Stimulated activated CD8-positive, alpha-beta memory T cell treated with anti-CD3 and anti-CD28 coated beads, Interleukin-7, amount 100 ng/mL, for 48 hours (primary cell): ENCODE measurements at regions not wholly inside any gene's neighbourhood (a gene's known extent, or its start where the extent isn't known, plus 50 kb on each side); places are given as distances from the start of the nearest gene placed in this dataset.
A peak's percentile ranks its signal among the peaks of the same experiment; 100 is the strongest.

ENCODE experiments used
- DNase-seq, 2 donors: peaks; one replicate each; pipeline ENCODE4 v3.0.0-alpha.2; 2020; ENCODE audit warnings: low read depth in 1 of 2; ENCODE audit errors: extremely low read depth in 1 of 2

DNA sequence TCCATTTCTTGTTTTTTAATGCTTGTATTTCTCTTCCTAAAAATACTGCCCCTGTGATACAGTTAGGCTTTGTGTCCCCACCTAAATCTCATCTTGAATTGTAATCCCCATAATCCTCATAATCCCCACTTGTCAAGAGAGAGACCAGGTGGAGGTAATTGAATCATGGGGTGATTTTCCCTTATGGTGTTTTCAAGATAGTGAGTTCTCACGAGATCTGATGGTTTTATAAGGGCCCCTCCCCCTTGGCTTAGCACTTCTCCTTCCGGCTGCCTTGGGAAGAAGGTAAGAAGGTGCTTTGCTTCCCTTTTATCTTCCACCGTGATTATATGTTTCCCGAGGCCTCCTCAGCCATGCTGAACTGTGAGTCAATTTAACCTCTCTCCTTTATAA lies 227.4 kb downstream of the MAN2A1 start:
- no peak for DNase-seq

DNA sequence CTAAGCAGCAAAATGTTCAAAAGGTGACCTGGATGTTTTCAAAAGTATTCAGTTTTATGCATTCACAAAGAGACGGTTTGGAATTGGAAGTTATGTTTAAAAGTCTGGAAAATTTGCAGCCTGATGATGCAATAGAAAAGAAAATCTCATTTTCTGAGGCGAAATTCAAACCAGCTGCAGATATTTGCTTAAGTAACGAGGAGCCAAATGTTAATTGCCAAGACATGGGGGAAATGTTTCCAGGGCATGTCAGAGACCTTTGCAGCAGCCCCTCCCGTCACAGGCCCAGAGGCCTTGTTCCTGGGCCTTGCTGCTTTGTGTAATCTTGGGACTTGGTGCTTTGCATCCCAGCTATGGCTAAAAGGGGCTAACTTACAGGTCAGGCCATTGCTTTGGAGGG lies 228.2 kb downstream of the MAN2A1 start:
- DNase-seq = no peak

DNA sequence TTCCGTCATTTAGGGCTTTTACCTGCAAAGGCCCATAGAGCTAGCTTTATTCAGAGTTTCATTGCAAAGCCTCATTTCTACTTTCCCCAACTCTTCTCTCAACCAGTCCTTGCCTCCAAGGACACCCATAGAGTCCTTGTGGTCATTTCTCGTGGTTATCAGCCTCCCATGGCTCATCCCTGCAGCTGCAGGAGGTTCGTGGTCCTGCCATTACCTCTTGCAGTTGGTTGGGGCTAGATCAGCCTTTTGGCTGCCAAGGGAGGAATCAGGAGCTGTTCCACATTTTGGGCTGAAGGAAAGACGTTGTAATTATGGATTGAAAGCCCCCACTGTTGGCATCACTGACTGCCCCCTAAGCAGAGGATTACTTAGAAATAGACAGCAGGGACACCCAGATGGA lies 231.0 kb downstream of the MAN2A1 start:
- no peak for DNase-seq

DNA sequence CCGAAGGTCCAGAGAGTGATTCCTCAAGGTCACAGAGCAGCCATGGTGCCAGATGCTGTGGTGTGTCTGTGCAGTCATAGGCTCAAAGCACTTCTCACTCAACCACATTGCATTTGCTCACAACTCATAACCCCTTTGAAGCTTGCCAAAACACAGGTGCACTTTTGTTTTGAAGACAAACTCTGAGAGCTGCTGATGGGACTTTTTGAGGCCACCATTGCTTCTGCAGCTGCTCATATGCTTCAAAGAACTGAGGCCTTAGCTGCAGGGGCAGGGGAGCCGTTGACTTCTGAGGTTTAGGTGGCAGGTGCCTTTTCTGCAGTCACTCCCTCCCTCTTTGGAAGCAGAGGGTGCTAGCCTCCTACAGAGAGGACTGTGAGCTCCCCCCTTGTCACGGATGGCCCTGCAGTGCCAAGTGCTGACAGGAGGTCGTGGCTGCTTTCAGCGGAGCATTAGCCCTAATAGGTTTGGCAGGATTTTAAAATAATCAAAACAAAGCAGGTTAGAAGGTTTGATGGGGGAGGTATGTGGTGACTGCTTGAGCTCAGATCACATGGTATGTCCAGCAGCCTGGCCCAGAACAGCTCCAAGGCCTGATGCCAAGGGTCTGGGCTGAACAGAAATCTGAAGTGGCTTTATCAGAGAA lies 232.1 kb downstream of the MAN2A1 start:
- no peak for DNase-seq

DNA sequence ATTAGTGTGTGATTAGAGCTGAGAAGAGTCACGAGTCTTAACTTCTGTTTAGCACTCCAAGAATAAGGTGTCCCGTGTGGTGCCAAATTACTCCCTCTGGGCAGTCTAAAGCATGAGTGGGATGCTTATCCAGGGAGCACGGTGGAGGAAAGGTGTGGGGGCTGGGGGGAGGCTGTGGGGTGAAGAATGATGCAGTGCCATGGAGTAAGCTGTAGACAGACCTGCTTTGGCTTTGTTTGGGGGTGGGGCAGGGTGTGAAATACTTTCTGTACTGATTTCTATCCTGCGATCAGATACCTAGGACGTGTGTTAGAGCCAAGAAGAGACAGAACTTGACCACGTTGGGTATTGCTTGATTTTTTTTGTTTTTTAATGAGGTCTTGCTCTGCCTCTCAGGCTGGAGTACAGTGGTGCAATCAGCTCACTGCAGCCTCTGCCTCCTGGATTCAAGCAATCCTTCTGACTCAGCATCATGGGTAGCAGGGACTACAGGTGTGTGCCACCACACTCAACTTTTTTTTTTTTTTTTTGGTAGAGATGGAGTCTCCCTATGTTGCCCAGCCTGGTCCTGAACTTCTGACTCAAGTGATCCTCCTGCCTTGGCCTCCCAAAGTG lies 232.8 kb downstream of the MAN2A1 start:
- no peak for DNase-seq

DNA sequence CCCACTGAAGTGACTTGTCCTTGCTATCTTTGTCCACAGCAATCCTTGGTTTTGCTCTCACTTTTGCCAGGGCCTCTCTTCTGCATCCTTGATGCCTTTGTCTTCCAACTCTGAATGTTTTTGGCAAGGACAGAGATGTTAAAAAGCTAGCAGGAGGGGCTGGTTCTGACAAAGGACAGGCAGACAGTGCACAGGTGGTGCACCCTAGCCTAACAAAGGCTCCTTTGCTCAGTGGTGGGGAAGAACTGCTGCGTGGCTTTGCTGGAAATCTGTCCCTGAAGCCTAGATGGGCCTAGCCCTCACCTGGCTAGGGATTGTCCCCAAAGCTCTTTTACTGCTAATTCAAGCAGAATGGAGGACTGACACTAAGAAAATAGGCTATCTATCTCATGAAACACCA lies 233.5 kb downstream of the MAN2A1 start:
- no peak for DNase-seq

DNA sequence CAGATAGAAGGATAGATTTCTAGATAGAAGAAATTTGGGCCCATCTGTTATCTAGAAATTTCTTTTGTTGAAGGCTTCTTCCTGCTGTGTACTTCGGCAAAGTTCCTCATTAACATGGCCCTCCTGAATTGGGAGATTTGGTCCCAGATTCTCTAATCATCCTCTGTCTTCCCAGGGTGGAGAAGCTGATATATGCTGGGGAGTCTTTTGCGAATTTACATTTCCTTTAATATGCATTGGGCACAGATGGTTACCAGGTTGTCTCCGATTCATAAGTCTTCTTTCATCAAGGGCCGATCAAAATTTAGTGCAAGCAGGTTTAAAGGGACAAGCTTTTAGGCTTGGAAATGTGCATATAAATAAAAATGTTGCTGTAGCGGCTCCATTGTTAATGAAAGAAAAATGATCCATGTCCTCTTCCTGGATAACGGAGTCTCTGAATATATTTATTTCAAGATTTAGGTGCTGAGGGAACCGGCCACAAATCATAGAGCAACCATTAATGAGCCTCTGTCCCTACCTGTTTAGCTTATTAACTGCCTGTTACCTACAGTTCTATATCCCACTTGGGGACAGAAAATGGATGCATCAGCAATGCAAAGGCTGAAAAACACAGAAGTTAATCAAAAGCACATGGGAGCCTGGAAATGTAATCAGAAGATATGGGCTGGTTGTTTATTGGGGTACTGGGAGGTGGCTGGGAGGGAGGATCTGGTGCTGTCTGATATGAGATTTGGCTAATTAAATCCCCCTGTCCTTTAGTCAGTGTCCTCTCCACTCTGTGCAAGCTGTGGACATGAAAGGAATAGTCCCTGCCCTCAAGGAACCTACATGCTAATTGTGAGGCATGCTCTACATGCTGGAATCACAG lies 234.7 kb downstream of the MAN2A1 start:
- no peak for DNase-seq

DNA sequence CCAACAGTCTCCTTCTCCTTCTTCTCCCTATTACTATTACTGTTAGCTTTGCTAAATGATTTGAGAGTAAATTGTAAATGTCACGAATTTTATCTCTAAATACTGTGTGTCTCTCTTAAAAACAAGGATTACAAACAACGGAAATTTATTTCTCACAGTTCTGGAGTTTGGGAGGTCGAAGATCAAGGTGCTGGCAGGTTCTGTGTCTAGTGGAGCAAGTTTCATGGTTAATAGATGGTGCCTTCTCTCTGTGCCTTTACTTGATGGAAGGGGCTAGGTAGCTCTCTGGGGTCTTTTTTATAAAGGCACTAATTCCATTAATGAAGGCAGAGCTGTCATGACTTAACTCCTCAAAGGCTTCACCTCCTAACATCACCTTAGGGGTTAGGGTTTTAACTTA lies 237.9 kb downstream of the MAN2A1 start:
- no peak for DNase-seq

DNA sequence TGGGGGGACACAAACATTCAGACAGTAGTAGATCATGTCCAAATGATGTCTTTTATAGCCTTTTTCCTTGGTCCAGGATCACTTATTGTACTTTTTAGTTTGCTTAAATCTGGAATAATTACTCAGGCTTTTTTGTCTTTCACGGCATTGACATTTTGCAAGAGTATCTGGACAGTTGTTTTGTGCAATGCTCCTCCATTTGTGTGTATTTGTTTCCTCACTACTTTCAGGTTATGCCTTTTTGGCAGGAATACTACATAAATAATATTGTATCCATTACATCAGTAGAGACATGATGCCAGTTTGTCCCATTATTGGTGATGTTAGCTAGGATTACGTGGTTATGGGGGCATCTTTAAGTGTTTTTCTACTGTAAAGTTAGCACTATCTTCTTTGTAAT lies 238.3 kb downstream of the MAN2A1 start:
- no peak for DNase-seq

DNA sequence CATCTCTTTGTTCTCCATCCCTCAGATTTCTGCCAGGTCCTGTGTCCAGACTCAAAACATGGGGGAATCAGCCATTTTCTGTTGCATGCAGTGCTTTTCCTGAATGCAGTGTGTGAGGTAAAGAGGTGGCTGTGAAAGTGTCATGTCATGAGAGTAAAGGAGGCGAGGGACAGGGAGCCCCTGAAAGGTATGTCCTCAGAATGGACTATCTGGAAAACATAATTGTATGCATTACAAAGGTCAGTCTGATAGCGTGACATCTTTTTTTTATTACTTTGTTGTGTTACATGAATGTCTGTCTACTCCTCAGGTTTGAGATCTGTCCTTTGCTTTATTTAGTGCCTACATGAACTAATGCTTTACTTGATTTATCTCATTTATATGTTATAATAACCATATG lies 239.1 kb downstream of the MAN2A1 start:
- no peak for DNase-seq

DNA sequence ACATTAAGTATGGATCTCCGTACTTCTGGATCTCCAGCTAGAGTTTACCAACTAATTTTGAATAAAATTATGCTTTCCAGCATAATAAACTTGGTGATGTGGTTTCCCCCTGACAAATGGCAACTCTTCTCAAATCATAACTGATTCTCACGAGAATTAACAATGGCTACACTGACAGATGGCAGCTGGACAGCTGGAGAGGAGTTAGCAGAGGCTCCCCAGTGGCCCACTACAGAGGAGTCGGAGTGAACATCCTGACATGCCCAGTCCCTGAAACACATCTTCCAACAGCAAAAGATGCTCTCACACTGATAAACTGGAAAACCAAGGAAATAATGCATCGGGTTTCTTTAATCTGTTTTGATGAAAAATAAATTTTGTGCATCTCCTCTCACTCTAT lies 239.6 kb downstream of the MAN2A1 start:
- no peak for DNase-seq

DNA sequence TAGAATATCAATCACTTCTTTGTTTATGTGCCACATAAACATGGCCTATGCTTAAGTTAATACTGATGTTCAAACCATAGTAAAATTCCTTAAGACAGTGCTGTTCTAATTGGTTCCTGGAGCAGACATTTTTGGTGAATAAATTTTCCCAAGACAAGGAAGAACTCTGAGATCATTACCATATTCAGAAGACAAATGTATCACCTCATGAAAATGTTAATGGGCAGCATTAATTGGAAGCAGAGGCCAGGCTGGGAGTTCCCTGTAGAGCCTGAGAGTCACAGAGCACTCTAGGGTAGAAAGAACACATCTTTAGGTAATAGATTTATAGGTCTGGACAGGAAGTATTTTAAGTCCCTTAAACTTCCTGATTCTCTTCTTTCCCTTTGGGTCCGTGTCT lies 240.2 kb downstream of the MAN2A1 start:
- DNase-seq = no peak

DNA sequence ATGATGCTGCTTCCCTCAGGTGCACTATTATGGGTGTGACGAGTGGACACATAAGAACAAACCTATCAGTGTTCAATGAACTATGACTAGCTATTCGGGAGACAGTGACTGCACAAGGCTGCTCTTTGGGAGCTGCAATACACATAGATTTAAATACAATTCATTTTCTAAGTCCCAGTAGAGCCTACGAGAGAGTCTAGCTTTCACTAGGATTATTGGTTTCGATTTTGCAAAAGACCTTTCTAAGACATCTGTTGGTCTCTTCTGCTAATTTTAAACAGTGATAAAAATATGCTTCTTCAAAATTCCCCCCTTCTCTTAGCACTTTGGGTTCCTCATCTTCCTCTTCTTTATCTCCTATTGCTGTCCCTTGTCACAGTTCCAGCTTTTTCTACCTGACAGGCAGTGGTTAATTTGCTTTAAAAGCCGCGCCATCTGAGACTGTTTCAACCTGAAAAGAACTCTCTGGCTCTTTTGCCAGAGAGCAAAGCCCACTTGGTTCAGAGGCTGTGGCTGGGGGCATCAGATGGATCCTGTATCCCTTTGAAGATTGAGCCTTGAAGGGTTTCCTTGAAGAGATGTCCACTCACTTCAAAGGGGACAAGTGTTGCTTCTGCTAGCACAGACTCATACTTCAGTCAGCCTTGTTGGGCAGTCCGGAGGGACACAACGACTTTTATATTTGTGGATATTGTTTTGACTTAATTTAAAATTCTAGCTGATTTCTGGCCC lies 241.5 kb downstream of the MAN2A1 start:
- DNase-seq = no peak

DNA sequence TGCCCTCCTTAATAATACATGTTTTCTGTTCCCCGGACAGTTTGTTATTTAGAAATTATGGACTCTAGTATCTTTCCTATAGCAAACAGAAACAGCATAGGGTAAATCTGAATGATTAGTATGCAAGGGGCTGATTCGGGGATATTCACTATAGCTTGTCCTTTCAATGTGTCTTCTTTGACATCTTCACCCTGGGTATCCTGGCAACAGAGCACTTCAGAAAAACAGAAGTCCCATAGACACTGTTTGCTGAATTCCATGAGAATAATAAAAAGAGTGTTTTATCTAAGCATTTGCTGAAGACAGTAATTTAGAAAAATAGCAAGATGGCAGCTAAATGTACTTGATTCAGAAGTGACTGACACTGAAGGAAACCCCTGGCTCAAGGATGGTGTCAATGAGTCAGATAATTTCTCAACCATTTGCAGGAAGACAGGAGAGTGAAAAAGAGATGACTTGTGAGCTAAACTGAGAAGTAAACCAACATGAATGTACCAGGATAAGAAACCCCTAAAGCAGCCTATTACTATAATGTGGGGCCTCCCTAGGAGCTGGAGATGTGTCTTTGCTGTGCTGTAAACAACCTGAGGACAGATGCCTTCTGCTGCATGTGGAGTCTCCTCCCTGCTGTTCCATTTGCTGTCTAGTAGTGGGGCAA lies 246.2 kb downstream of the MAN2A1 start:
- no peak for DNase-seq

DNA sequence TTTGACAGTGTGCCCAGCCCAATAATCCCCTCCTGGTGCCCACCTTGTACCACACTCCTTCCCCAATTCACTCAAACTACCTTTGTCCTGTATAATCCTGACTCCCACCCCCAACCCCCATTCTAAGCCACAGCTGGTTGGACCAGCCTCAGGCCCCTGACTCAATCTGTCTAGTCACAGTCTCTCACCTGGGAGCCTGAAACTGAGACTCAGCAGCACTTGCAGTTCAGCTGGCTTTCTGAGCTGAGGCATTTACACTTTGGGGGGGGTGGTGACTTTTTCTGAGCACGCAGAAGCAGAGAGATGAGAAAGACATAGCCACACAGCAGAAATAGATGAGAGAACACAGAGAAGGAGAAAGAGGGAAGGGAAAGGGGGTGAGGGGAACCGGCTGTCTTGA lies 247.3 kb downstream of the MAN2A1 start:
- peak in 1 of 2 donors; percentile 43 for DNase-seq

DNA sequence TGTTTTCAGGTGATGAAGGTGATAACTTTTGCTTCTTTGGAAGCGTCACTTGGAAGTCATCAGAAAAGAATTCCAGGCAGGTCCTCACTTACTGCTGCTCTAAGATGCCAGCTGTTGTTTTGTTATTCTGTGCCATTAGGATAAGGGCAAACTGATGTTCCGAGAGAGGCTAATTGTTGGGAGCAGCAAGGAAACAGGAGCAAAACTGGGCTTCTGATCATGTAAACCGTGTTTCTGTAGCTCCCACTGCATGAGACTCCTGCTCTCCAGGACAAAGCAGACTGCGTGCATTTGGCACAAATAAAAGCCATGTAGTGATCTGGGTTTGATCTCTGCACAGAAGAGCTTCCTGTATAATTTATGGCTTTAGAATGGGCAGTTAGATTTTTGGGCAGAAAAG lies 248.2 kb downstream of the MAN2A1 start:
- DNase-seq = no peak

DNA sequence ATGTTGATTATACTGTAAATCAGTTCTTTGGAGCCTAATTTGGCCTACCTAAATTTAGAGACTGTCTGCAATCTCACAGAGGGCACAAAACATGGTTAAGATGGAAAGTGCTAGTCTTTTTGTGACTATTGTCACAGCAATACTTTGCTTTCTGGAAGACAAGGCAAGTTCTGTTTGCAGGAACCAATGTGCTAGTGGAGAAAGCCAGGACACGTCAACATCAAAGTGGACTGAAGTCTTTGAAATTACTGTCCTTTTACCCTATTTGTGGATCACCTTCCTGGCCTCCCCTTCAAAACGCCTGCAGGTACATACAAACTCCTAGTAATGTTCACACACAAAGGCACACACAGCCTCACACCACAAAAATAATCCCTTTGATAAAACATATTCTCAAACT lies 248.7 kb downstream of the MAN2A1 start:
- DNase-seq = no peak

DNA sequence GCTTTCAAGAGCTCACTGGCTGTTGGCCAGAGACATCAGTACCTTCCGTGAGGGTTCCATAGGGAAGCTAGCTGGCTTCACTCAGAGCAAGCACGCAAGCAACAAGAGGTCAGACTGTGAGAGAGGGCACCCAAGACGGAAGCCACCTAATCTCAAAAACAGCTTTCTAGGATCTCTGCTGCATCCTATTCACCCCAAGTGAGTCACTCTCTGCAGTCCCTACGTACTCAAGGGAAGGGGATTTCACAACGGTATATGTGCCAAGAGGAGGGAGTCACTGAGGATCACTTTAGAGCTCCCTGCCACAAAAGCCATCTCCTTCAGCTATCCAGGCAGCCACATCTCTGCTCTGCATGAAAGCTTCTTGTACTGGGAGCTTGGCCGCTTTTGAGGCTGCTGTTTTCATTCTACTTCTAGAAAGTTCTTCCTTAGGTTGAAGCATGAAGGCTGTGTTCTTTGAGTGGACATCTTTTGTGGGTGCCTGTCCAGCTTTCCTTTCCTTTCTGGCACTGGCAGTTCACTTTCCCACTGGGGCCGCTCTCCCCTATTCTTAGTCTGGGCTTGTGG lies 249.5 kb downstream of the MAN2A1 start:
- no peak for DNase-seq

DNA sequence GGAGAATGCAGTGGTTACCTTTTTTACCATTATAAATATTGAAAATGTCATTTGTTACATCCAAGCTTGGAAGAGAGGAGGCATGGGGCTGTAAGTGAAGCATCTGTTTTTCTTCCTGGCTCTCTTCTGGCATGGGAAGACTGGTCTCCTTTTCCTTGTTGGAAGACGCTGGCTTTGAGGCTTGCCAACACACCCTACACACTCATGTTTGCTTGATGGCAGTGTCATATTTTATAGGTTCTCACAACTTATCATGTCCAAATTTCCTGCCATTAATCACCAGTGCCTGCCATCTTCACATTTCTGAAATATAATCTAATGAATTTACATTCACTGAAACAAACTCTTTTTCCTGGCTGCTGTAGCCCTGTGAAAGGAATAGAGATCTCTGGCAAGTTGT lies 252.9 kb downstream of the MAN2A1 start:
- no peak for DNase-seq

DNA sequence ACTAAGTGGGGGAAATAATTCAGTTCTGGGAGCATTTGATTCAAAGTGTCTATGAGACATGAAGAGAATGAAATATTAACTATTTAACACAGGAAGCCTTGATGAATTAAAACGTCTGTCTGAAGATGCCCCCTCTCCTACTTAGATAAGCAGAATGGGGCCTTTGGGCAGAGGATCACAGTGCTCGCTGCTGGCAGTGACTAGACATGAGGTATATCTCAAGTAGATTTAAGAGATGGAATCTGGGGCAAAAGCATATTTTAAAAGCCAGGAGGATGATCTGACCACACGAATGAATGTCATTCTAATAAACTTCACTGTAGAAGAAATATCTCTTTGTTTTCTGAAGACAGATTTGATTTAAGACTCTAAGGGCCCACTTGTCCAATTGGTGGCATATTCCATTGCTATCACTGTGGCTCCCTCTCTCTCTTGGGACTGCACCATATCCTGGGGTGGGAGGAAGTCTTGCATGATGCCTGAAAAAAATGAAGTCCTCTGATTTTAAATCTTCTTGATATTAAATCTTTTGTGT lies 254.0 kb downstream of the MAN2A1 start:
- DNase-seq = no peak
